ENCODE measurements at regions not wholly inside any gene's neighbourhood (a gene's known extent, or its start where the extent isn't known, plus 50 kb on each side); places are given as distances from the start of the nearest gene placed in this dataset.

DNA sequence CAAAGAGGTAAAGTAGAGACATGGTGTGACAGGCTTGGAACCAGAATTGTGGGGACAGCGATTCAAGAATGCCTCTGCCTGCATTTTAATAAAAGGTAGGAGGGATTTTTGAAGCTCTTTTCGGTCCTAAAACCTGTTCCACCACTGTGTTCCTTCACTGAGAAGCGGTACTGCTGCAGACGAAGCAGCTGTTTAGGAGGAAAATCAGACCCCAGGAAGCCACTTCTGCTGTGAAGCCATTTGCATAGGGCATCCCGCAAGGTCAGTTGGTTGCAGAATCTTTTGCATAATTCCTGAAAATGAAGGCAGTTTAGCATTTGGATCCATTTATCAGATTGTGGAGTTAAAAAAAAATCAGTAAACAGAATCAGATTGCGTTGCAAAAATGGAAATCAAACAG, 183.3 kb upstream of the PRKCQ start:
- no peak for DNase-seq

DNA sequence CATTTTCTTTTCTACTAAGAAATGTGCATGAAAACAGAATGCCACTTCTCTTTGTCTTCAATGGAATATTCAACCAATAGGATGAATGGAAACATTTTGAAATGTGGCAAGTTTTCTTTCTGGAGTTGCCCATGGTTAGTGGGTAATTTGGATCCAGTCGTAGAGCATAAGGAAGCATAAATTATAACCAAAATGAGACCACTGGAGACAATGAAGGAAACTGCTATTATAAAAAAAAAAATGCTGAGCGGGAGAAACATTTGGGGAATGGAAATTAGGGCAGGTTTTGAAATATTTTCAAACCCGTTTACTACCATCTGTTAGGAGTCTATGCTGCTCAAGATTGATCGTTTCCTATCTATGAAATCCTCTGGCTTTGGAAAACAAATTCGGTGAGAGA, 182.9 kb upstream of the PRKCQ start:
- no peak for DNase-seq

DNA sequence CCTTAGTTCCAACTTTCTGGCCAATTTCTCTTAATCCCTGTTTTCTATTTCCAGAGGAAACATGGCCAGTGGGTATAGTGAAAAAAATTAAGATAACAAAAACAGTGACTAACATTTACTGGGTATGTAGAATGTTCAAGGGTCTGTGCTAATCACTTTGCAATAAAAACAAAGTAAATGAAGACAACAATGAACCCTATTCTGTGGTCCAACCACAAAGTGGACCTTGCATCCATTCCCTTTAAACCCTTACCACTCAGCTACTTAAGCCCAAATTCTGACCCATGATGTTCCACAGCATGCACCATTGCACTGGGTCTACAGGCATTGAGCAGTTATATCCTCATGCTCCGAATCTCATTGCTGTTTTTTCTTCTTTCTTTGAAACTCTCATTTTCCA, 179.9 kb upstream of the PRKCQ start:
- no peak for DNase-seq

DNA sequence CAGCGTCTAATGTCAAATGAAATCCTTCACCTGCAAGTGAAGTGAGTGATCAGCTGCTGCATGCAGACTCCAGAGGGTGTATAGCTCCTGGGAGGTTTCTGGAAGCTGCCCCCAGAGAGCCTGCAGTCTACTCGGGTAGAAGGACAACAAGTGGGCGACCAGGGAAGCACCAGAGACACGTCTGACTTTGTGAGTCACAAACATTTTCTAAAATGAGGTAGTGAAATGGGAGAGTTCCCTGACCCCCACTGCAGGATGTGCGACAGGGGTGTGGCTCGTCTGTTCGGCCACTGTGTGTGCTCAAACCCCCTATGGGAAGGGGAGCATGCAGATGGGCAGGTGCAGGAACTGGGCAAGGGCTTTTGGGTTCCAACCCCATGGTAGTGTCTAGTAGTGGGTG, 177.1 kb upstream of the PRKCQ start:
- DNase-seq = no peak

DNA sequence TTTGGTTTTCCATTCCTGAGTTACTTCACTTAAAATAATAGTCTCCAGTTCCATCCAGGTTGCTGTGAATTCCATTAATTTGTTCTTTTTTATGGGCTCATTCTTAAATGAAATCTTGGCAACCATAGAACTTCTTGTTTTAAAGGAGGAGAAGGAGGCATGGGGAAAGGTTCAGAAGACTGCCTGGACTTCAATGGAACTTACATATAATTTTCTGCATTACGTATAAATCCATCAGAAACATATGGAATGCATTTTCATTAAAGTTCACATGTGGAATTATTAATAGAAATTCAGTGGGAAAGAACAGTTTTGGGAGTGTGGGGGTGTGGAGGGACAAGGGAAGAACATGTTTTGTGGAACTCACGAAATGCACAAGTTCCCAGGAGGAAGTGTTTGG, 176.6 kb upstream of the PRKCQ start:
- no peak for DNase-seq

DNA sequence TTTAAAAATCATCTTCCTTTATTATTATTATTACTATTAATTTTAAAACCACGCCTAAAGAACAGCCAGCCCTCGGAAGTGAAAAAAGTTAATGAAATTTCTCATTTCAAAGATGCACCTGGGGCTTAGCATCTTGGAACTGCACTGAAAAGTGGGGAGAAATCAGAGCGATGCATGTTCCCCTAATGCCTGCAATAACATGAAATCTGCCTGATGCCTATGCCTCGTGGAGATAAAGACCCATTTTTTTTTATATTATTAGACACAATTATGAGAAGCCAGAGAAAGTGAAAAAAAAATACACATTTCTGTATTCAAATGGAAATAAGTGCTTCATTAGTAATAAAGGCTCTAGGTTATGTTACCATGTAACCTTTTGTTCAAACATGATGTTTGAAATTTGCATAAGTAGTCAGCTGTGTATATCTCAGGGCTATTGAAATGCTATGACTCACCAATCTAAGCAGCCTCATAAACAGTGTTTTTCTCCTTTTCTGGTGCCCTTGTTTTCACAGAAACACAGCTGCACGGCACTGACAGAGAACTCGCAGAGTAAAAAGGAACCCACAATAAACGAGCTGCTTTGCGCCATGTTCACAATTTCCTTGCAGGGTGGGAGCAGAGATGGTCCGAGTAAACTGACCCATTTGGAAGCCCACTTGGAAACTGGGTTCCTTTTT, 175.8 kb upstream of the PRKCQ start:
- DNase-seq = no peak

DNA sequence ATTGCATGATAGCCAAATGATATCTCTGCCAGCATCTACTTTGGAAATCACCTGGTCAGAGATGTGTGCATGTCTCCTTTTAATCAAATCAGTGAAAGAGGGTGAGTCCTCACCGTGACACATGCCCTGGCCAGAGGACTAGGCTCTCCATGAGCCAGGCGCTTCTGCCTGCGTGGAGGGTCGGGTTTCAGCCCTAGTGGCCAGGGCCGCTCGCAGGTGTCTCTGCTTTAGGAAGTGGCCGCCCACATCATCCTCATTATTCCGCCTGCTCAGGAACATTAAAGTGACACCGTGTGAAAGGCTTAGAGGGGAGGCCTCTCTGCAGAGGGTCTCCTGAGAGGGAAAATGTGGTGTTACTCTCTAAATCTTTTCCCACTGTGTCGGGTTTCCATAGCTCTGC, 173.6 kb upstream of the PRKCQ start:
- no peak for DNase-seq

DNA sequence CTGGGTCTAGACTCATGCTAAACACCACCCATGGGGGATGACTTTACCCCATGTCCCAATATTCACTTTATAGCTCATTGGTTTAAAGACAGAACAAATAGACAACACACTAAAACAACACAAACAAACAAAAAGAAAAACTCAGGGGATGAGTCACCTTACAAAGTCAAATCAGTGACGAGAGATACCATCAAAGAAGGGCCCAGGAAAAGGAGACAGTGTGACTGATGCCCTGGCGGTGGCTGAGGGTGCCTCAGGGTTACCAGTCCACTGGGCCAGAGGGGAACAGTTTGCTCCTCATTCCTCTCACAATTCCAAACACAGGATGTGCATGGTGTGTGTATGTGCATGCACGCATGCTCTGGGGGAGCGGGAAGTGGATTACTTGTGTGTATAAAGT, 171.3 kb upstream of the PRKCQ start:
- DNase-seq = no peak

DNA sequence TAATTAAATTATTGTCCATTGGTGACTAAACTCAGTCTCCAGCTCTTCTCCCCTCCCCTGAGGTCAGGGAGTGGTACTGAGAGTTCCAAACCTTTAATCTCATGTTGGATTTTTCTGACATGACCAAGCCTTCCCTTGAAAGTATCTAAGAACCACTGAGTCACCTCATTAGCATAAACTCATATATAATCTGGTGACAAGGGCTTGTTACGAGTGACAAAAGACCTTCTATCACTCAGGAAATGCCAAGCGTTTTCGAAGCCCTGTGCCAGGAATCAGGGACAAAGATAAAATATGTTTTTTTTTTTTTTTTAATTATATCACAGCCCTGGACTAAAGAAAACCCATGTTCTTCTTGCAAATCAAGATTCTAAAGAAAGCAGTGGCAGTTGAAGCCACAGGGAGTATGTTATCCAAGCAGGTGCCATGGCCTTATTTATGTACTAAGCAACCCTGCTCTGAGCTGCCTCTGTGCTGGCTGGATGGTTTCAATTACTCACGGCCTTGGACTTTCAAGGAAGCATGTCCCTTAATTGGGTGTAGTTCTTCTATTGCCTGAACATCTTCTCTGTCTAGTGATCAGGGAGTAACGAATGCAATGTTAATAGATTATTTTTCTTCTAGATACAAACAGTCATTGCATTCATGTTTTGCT, 169.0 kb upstream of the PRKCQ start:
- no peak for DNase-seq

DNA sequence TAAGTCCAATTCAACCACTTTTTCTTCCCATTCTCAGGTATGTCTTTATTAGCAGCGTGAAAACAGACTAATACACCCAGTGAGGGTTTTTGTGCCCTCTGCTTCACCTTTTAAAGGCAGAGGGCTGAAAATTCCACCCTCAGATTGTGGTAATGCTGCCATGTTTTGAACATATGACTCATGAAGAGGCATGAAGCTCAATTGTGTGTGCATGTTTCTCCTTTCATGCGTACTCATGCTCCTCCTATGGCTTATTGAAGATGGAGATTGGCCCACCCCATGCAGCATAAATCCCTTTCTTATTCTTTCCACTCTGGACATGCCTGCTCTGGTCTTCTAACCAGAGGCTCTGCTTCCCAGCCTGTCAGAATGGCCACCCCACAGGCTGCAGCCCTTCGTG, 168.0 kb upstream of the PRKCQ start:
- DNase-seq = no peak

DNA sequence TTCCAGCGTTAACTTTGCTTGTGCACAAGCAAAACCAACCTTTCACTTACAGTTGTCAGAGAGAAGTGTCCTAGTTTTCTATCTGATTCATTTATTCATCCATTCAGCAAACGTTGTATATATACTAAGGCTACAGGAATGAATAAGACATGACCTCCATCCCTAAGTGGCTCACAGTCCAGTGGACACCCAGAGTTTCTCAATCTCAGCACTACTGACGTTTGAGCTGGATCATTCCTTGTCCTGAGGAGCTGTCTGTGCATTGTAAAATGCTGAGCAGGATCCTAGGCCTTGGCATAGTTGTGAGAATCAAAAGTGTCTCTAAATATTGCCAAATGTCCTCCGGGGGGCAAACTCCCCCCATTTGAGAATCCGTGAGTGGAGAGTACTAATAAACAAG, 166.7 kb upstream of the PRKCQ start:
- DNase-seq = no peak

DNA sequence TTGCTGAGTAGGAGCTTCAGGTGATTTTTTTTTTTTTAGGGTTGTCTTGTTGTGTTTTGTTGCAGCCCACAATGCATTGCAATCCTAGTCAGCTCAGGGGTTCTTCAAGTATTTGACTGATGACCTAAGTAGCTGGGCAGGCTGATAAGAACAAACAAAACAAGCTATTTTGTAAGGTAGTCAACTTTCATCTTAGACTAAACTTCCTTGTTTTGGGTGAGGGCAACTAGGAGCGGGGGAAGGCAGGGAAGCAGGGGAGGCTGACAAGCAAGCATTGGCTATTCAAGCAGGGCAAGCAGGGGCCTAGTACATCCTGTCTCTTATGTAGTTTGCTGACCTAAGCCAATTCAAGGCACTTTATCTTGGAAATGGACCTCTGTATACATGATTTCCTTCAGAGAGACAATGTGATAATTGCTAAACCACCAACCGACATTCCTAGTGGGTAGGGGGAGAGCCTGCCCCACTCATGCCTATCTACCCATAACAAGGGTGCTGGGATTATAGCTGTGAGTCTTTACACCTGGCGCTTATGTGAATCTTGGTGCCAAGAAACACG, 163.3 kb upstream of the PRKCQ start:
- DNase-seq = no peak

DNA sequence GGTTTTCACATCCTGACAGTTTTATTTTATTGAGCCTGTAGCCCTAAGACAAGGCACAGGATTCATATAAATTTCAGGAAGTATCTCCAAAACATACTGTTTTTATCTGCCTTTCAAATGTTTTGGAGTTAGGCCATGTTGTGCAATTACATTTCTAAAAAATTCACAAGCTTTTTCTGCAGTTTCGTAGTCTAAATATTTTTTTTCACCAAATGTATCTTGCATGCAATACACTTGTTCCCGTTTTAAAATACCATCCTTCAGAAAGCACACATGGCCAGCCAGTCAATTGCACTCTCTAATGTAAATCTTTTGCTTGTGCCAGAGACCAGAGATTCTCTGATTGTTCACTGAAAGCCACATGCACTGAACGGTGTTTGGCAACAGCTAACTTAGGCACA, 161.5 kb upstream of the PRKCQ start:
- DNase-seq = no peak

DNA sequence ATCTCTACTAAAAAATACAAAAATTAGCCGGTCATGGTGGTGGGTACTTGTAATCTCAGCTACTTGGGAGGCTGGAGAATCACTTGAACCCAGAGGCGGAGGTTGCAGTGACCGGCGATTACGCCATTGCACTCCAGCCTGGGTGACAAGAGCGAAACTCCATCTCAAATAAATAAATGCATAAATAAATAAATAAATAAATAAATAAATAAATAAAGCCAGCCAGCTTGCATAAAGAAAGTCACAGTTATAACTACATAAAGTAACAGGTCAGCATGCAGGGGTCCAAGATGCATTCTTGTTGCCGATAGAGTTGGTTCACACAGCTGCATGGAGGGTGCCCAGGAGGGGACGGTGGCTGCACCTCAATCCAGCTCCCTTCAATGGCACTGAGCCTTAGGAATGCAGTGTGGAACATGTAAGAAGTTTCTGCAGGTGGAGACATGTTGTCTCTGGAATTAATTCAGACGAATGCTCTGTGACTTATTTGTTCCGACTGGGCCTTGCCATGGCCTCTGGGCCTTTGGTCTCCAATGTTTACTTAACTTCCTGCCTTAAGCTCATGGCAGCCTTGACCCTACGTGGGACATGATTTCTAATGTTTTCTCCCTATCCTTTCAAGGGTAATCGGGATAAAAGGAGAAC, 159.6 kb upstream of the PRKCQ start:
- no peak for DNase-seq

DNA sequence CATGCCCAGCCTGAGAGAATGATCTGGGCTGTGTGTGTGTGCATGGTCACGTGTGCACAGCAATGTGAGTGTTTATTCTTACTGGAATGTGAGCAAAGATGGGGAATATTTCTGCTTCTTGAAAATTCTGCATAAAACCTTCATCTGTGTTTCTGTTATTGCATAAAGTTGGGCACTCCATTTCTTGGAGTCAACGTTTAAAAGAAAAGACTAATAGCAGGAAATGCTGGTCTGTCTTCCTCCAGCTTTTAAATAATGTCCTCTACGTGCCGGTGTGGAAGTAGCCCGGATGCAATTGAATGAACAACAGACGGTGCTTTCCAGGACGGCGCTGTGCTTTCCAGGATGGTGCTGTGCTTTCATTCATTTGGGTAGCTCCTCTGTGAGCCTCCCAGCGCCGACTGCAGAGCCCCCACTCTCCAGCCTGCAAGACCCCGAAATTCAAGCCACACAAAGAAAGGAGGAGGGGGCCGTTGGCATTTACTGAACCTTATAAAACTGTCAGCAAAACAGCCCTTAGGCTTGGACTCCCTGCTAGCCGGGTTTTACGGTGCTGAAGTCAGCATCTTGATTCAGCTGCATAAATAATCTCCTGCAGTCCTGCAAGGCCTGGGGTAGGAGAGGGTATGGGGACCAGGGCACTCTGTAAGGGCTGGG, 158.2 kb upstream of the PRKCQ start:
- no peak for DNase-seq

DNA sequence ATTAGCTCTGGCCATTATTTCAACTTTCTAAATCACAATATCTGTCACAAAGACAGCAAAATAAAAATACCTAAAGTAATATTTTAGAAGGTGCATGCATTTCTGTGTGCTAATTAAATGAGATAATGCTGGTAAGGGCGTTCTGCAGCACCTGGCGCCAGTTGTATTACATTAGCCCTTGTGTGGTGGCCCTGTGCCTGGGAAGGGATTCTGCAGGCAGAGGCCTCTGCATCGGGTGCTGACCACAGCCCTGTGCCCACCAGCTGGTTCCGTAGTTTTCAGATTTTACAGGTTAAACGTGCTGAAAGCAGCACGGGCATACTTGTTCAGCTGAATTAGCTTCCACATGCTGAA, 157.7 kb upstream of the PRKCQ start:
- no peak for DNase-seq

DNA sequence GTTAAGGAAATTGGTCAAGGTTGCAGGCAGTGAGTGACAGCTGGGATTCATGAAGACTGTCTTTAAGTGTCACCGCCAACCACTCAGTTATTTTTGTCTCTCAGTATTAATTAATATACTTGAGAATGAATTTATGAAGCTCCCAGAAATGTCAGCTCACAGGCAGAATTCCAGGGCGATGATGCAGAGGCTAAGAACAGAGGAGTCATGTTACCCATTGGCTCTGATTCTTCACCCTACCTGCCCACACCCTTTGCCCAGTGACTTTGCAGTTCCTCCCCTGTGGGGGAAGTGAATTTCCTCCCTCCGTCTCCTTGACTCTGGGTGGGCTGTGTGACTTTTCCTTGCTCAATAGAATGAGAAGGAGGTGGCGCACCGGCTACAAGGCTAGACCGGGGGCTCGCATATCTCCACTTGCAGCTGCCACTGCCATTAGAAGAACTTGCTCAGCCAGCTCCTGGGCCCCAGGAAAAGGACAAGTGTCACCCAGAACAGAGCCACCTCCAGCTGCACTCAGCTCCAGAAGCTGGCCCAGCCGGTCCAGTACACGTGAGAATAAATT, 157.1 kb upstream of the PRKCQ start:
- DNase-seq = no peak

DNA sequence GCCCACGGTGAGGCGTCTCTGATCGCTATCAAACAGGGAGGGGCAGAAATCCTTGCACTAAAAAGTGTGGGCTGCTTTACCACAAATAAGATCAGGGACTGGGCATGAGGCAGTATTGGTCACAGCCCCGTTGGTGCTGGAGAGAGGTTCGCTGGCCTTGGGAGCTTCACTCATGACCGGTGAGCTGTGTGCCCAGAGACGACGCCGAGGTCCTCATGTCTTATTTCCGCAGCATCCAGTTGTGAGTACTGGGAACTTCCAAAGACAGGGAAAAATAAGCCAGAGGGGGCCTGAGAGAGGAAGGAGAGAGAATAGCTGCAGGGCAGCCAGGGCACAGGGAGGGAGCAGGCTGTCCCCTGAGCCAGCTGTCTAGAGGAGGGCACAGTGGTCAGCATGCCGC, 154.2 kb upstream of the PRKCQ start:
- DNase-seq = no peak

DNA sequence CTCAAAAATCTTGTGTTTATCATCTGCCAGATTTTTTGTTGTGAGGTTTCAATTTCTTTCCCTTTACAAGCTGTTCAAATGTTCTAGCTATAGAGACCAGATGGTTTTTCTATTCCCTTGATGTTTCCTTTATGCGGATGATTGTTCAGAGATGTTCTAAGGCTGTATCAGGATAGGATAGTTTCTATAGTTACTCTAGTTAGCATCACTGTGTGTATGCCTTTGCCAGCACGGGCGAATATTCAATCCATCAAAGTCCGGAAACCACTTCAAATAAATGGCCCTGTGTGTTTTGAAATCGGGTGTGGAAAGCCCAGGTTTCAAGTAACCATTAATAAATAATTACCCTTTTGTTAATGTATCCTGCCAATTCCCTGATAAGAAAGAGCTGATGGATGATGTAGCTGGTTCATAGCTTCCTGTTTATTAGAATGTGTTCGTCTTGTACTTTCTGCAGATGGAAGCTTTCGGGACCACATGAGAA, 149.8 kb upstream of the PRKCQ start:
- no peak for DNase-seq

DNA sequence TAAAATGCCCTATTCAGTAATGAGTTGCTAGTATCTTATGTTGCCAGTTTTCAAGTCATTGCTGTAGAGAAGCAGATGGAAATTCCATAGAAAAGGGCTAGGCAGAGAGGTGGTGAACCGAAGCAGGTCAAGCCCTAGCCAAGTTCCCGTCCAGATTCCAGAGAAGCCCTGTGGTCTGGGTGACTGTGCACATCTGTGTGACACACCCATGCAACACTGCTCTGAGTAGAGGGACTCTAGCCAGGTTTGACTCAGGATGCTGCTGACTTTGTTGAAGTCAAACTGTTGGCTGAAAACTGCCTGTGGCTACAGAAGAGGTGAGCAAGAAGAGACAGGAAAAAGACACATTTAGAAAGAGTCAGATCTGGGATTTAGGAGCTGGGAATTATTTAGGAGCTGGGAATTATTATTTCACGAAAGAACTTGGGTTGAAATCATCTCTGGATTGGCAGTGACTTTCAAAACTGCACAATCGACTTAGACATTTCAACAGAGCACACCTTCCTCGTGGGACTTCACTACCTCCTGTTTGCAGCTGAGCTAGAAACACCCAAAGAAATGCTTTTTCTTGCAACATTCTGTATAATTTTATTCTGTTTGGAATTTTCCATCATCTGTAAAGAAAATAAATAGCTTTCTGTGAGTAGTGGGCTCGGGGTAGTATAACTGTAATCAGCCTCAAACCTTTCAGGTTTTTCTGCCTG, 149.1 kb upstream of the PRKCQ start:
- no peak for DNase-seq

DNA sequence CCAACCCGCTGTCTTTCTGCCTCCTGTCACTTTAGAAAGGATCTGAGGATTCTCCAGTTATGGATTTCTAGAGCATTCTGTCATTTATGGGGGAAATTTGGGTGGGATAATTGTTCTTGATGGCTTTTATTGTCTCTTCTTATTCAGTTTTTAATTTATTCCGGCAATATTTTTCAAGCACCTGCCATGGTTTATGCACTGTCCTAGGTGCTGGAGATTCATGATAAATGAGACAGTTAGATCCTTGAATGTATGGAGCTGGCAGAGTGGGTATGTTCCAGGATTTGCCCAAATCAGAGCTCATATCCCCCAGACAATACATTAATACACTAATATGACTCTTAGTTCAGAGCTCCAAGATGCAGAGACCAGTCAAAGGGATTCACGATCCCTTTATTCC, 146.8 kb upstream of the PRKCQ start:
- no peak for DNase-seq

DNA sequence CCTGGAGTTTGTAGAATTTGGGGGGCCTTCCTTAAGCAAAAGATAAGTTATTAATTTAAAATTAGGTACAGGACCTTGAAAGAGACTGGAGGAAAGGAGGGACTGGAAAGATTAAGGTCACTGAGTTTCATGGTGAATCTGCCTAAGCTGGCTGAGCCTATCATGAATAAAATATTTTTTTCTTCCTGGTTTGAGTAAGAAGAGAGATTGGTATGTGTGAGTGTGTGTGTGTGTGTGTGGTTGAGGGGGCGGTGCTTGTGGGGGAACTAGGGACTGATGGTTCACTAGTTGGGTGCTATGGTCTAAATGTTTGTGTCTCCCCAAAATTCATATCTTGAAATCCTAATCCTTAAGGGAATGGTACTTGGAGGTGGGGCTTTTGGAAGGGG, 142.5 kb upstream of the PRKCQ start:
- no peak for DNase-seq

Measured in activated naive CD4-positive, alpha-beta T cell (primary cell).